Uterus (tissue), 3 donors: ENCODE measurements at regions not wholly inside any gene's neighbourhood (a gene's known extent, or its start where the extent isn't known, plus 50 kb on each side); places are given as distances from the start of the nearest gene placed in this dataset.
A peak's percentile ranks its signal among the peaks of the same experiment; 100 is the strongest.

Experiments used
- DNase-seq, 2 donors: peaks; one replicate each; pipeline ENCODE4 v3.0.0-alpha.2; 2019 to 2020
- H3K27ac ChIP-seq, 2 donors: fragments of 200-600 bp; sonication (generic); 1 replicate in 1 of 2; 2 replicates in 1 of 2; pipeline ENCODE4 v1.5.1; 2016 to 2018
- H3K27me3 ChIP-seq, 2 donors: fragments of 200-600 bp; sonication (generic); one replicate each; pipeline ENCODE4 v1.5.1; 2018 to 2019; ENCODE audit warnings: control low read depth in 1 of 2
- H3K36me3 ChIP-seq, 2 donors: fragments of 200-600 bp; sonication (generic); one replicate each; pipeline ENCODE4 v1.5.1; 2019; ENCODE audit warnings: control low read depth in 1 of 2
- H3K4me1 ChIP-seq, 2 donors: fragments of 200-600 bp; sonication (generic); one replicate each; pipeline ENCODE4 v1.5.1; 2018 to 2019; ENCODE audit warnings: control low read depth in 1 of 2
- H3K4me3 ChIP-seq, 2 donors: fragments of 200-600 bp; sonication (generic); 1 replicate in 1 of 2; 2 replicates in 1 of 2; pipeline ENCODE4 v1.5.1; 2018 to 2019; ENCODE audit warnings: mild to moderate bottlenecking in 1 of 2
- H3K9me3 ChIP-seq, 2 donors: fragments of 200-600 bp; sonication (generic); one replicate each; pipeline ENCODE4 v1.5.1; 2019; ENCODE audit warnings: control low read depth in 1 of 2
- CTCF ChIP-seq, 4 experiments: fragments of 200-600 bp in 2 of 4; fragments of 450-650 bp in 2 of 4; sonication (generic) in 2 of 4; IDR thresholded peaks; one replicate each; pipeline ENCODE4 v1.5.1; 2016 to 2019; ENCODE audit warnings: antibody characterized with exemption in 4 of 4, mild to moderate bottlenecking in 2 of 4, moderate library complexity in 1 of 4
- POLR2A ChIP-seq, 2 donors: fragments of 450-650 bp; IDR thresholded peaks; one replicate each; pipeline ENCODE4 v1.6.1; 2016; ENCODE audit warnings: antibody characterized with exemption in 2 of 2, mild to moderate bottlenecking in 1 of 2, moderate library complexity in 1 of 2
- intact Hi-C: fragments of 100-400 bp; cut with DNase I; formaldehyde crosslinking; loops from one replicate; pipeline ENCODE4 v1.15.1; 2023; ENCODE audit warnings: low total_unique reads
- donor health status: DM: yes; HTN: yes; CAD: no.

GRCh38 chrX:37904833-37905232 lies 57.5 kb upstream of the DYNLT3 start:
- DNase-seq: no peak
- H3K9me3 ChIP-seq: no peaks in the 10 kb centered on the region
- H3K27ac ChIP-seq: no peak overlapping the region
- no peaks in the 10 kb centered on the region for H3K27me3 ChIP-seq
- TF ChIP-seq CTCF (IDR thresholded peaks at IDR 0.05) (no peak), POLR2A (IDR thresholded peaks at IDR 0.05) (no peak)
- no peaks in the 10 kb centered on the region for H3K4me1 ChIP-seq
- no peaks in the 10 kb centered on the region for H3K36me3 ChIP-seq
- intact Hi-C loops: no loop called here
- no peak overlapping the region for H3K4me3 ChIP-seq

DNA sequence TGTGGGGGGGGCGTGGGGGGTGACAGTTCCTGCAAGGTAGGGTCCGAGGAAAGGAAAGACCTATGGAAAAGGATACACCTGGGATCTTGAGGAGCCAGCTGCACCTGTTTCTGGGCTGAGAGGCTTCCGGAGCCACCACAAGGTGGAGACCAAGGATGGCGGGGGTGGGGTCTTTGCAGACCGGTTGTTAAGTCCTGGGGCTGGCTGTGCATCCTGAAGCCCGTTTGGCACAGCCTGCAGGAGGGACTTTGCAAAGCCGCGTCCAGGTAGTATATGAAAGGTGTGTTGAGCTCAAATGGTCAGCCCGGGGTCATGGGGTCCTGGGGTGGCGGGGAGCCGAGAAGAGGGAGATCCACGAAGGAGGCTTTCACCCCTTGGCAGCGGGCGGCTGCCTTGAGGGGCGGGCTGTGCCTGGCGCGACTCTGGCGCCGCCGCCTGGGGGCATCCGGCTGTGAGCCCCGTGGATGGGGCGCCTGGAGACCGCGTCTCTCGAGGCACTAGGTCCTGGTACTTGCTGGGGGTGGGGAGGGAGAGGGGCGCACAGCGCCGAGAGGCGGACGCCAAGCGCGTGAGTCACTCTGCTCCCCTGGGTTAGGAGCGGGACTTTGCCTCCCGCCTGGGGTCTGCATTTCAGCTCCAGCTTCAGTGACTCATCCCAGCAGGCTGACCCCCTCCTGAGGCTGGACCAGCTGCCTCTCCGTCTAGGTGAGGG lies 58.2 kb upstream of the DYNLT3 start:
- no peak for TF ChIP-seq POLR2A (IDR thresholded peaks at IDR 0.05)
- no peak for TF ChIP-seq CTCF (IDR thresholded peaks at IDR 0.05)
- DNase-seq: peak; percentile 14 to 16
- H3K36me3 ChIP-seq: no peaks in the 10 kb centered on the region
- intact Hi-C loops: no loop called here
- H3K9me3 ChIP-seq: no peaks in the 10 kb centered on the region
- H3K4me1 ChIP-seq: no peaks in the 10 kb centered on the region
- H3K4me3 ChIP-seq: peak overlapping the region; percentile 5 to 20
- H3K27me3 ChIP-seq: no peaks in the 10 kb centered on the region
- H3K27ac ChIP-seq: no peak overlapping the region

GRCh38 chrX:37906357-37906756 lies 59.0 kb upstream of the DYNLT3 start:
- Histone ChIP-seq H3K27ac (no peak overlapping the region), H3K9me3 (no peaks in the 10 kb centered on the region), H3K4me3 (peak overlapping the region in 1 of 2 donors; percentile 5), H3K4me1 (no peaks in the 10 kb centered on the region), H3K27me3 (no peaks in the 10 kb centered on the region), H3K36me3 (no peaks in the 10 kb centered on the region)
- intact Hi-C loops: no loop called here
- TF ChIP-seq POLR2A (IDR thresholded peaks at IDR 0.05) (no peak), CTCF (IDR thresholded peaks at IDR 0.05) (no peak)
- no peak for DNase-seq

- Histone ChIP-seq H3K9me3 (no peaks in the 10 kb centered on the region), H3K27me3 (no peaks in the 10 kb centered on the region), H3K4me1 (no peaks in the 10 kb centered on the region), H3K36me3 (no peaks in the 10 kb centered on the region), H3K4me3 (no peak overlapping the region), H3K27ac (no peak overlapping the region)
- intact Hi-C loops: no loop called here
- no peak for DNase-seq
- TF ChIP-seq POLR2A (IDR thresholded peaks at IDR 0.05) (no peak), CTCF (IDR thresholded peaks at IDR 0.05) (no peak)
These were observed 62.8 kb upstream of the DYNLT3 start for GRCh38 chrX:37910186-37910585.

- no peaks in the 10 kb centered on the region for H3K27me3 ChIP-seq
- no peak for TF ChIP-seq POLR2A (IDR thresholded peaks at IDR 0.05)
- TF ChIP-seq CTCF (IDR thresholded peaks at IDR 0.05): no peak
- H3K4me3 ChIP-seq: no peak overlapping the region
- no peaks in the 10 kb centered on the region for H3K36me3 ChIP-seq
- no peak overlapping the region for H3K27ac ChIP-seq
- H3K9me3 ChIP-seq: no peaks in the 10 kb centered on the region
- no peak for DNase-seq
- H3K4me1 ChIP-seq: no peaks in the 10 kb centered on the region
- intact Hi-C loops: no loop called here
These were observed 64.9 kb upstream of the DYNLT3 start for GRCh38 chrX:37912304-37912703.
